Activated CD4-positive, alpha-beta memory T cell treated with anti-CD3 and anti-CD28 coated beads, Interleukin-2, amount 10 ng/mL, durations not matched to agents 7 days and 5 days (primary cell): ENCODE measurements at regions not wholly inside any gene's neighbourhood (a gene's known extent, or its start where the extent isn't known, plus 50 kb on each side); places are given as distances from the start of the nearest gene placed in this dataset.

Experiments
- CTCF ChIA-PET: fragments of 350-600 bp; sonication (Branson Sonifier 250); formaldehyde crosslinking; loops from one replicate; lab custom pipeline; 2021; ENCODE audit warnings: antibody characterized with exemption, inconsistent platforms; lab: Charles Lee
- POLR2A ChIA-PET: fragments of 350-600 bp; sonication (Branson Sonifier 250); formaldehyde crosslinking; loops from one replicate; lab custom pipeline; 2021; ENCODE audit warnings: antibody characterized with exemption; lab: Charles Lee
- DNase-seq: peaks from one replicate; pipeline ENCODE4 v3.0.0-alpha.2; 2020
- H3K27ac Mint-ChIP-seq: one replicate; pipeline ENCODE4 v1.8.0; 2021; ENCODE audit warnings: mild to moderate bottlenecking, mixed read lengths
- H3K27me3 Mint-ChIP-seq: one replicate; pipeline ENCODE4 v1.8.0; 2021; ENCODE audit warnings: mixed read lengths
- H3K36me3 Mint-ChIP-seq: one replicate; pipeline ENCODE4 v1.8.0; 2021; ENCODE audit warnings: low read depth, mixed read lengths
- H3K4me1 Mint-ChIP-seq: one replicate; pipeline ENCODE4 v1.8.0; 2021; ENCODE audit warnings: mixed read lengths
- H3K4me3 Mint-ChIP-seq: one replicate; pipeline ENCODE4 v1.8.0; 2021; ENCODE audit warnings: mild to moderate bottlenecking, mixed read lengths
- H3K9me3 Mint-ChIP-seq: one replicate; pipeline ENCODE4 v1.8.0; 2021; ENCODE audit warnings: mixed read lengths

DNA sequence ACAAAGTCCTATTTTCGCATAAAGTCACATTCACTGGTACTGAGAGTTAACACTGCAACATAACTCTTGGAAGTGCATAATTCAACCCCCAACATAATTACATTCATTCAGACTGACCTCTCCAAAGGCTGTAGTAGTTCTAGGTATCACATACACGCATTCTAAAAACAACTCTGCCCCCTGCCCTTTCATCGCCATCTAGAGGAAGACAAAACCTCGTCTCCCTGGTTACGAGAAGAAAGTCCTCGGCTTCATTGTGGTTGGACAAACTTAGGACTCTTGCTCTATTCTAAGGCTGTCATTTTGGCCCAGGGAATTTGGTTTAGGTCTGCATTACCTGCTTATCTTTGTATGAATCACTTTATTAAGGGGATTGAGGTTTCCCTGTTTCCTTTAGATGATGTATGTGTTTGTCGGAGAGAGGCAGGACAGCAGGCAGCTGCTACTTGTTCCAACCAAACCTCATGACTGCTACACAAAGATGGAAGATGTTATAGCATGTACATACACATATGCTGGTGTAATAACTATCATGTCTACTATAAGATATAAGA, 215.4 kb upstream of the NRXN1 start:
- H3K4me3 Mint-ChIP-seq, result no peak overlapping the region
- no peak for DNase-seq
- no peaks in the 10 kb centered on the region for H3K36me3 Mint-ChIP-seq
- POLR2A ChIA-PET, result no interaction called here
- H3K9me3 Mint-ChIP-seq, result peaks cover 4% of the 10 kb centered on the region
- CTCF ChIA-PET, result no interaction called here
- H3K27ac Mint-ChIP-seq, result no peak overlapping the region
- no peaks in the 10 kb centered on the region for H3K4me1 Mint-ChIP-seq
- H3K27me3 Mint-ChIP-seq, result no peaks in the 10 kb centered on the region

- ChIA-PET CTCF (no interaction called here), POLR2A (no interaction called here)
- Mint-ChIP-seq H3K9me3 (no peaks in the 10 kb centered on the region), H3K27me3 (no peaks in the 10 kb centered on the region), H3K27ac (no peak overlapping the region), H3K4me1 (no peaks in the 10 kb centered on the region), H3K36me3 (no peaks in the 10 kb centered on the region), H3K4me3 (no peak overlapping the region)
- no peak for DNase-seq
Observed at GRCh38 chr2:51243892-51244535, 212.1 kb upstream of the NRXN1 start.

- no peak for DNase-seq
- Mint-ChIP-seq H3K9me3 (peaks cover 7% of the 10 kb centered on the region), H3K27me3 (no peaks in the 10 kb centered on the region), H3K27ac (no peak overlapping the region), H3K4me1 (no peaks in the 10 kb centered on the region), H3K36me3 (no peaks in the 10 kb centered on the region), H3K4me3 (no peak overlapping the region)
- CTCF ChIA-PET, result no interaction called here
- POLR2A ChIA-PET, result no interaction called here
Observed at GRCh38 chr2:51237626-51238271, 205.8 kb upstream of the NRXN1 start.

GRCh38 chr2:51232027-51232426, 200.1 kb upstream of the NRXN1 start:
- Mint-ChIP-seq H3K9me3 (peaks cover 15% of the 10 kb centered on the region), H3K36me3 (no peaks in the 10 kb centered on the region), H3K27ac (no peak overlapping the region)

DNA sequence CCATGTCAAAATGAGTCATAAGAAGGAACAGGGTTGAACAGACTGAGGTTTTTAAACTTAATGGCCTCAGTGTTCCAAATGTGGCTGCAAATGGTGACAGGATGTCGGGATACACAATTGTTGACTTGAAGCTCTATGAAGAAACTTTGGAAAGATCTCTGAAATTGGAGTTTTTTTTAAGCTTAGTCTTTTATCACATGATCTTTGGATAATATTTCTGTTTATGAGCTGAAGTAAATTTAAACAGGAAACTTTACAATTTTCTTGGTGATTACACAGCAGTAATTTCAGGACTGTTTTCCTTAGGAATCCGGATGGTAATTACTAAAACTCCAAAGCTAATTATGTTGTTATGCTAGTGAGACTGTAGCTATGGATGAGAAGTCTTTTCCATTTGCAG, 199.1 kb upstream of the NRXN1 start:
- H3K9me3 Mint-ChIP-seq, result peaks cover 14% of the 10 kb centered on the region
- no peak overlapping the region for H3K4me3 Mint-ChIP-seq
- POLR2A ChIA-PET, result no interaction called here
- no peaks in the 10 kb centered on the region for H3K27me3 Mint-ChIP-seq
- no peaks in the 10 kb centered on the region for H3K36me3 Mint-ChIP-seq
- no peak overlapping the region for H3K27ac Mint-ChIP-seq
- H3K4me1 Mint-ChIP-seq, result no peaks in the 10 kb centered on the region
- DNase-seq, result no peak
- CTCF ChIA-PET, result no interaction called here

More at GRCh38 chr2:51232027-51232426, 200.1 kb upstream of the NRXN1 start:
- ChIA-PET POLR2A (no interaction called here), CTCF (no interaction called here)
- Mint-ChIP-seq H3K27me3 (no peaks in the 10 kb centered on the region), H3K4me3 (no peak overlapping the region), H3K4me1 (no peaks in the 10 kb centered on the region)
- no peak for DNase-seq

DNA sequence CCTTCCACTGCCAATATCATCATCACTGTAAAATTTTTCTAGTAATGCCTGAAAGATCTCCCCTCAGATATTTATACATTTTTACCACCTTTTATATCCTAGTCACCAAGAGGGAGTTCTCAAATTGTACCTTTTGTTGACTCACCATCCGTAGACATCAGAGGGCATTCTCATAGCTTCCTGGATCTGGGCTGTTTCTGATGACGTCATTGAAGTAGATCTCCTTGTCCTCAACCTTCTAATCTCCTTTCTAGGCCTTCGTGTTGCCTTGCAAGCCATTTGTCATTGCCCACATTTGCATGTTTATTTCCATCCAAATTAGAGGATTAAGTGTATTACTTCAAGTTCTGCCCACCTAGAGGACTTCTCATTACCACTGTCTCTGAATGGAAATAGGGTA, 193.4 kb upstream of the NRXN1 start:
- Mint-ChIP-seq H3K27me3 (no peaks in the 10 kb centered on the region), H3K4me1 (no peaks in the 10 kb centered on the region), H3K36me3 (no peaks in the 10 kb centered on the region), H3K9me3 (peaks cover 17% of the 10 kb centered on the region), H3K27ac (no peak overlapping the region), H3K4me3 (no peak overlapping the region)
- ChIA-PET POLR2A (no interaction called here), CTCF (no interaction called here)
- no peak for DNase-seq

DNA sequence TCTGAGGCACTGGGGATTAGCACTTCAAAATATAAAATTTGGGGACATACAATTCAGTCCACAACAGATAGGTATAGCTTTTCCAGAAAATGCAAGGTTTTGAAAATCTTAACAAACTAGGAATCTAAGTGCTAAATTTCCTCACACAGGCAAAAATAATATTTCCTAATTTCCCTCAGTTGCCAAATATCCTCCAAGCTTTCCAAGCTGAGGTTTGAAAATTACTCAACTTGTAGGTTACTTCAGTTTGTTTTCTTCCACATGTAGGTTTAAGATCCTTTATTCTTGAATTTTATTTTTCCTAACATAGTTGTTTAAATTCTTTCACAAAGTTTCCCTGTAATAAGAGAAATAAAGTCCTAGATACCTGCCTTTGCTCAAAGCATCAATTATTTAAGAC, 192.9 kb upstream of the NRXN1 start:
- Mint-ChIP-seq H3K27me3 (no peaks in the 10 kb centered on the region), H3K36me3 (no peaks in the 10 kb centered on the region), H3K4me1 (no peaks in the 10 kb centered on the region), H3K9me3 (peaks cover 17% of the 10 kb centered on the region), H3K4me3 (no peak overlapping the region), H3K27ac (no peak overlapping the region)
- ChIA-PET POLR2A (no interaction called here), CTCF (no interaction called here)
- no peak for DNase-seq

DNA sequence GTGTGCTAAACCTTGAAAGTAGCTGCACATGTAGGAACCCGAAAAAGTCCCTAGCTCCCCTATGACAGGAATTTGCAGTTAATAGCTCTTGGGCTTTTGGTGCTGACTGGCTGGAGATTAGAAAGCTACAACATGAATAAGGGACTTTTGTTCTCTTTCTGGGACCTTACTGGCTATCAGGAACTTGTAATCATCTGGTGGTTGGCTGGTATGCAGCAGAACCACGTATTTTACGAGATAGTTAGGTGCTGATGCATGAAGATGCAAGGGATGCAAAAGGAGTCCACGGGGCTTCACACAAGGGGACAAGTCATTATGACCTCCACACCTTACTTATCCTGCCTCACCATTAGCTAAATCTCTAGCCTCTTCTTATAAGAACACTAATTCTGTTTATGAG, 190.2 kb upstream of the NRXN1 start:
- Mint-ChIP-seq H3K27me3 (no peaks in the 10 kb centered on the region), H3K36me3 (no peaks in the 10 kb centered on the region), H3K4me1 (no peaks in the 10 kb centered on the region), H3K9me3 (peaks cover 12% of the 10 kb centered on the region), H3K27ac (no peak overlapping the region), H3K4me3 (no peak overlapping the region)
- DNase-seq, result no peak
- CTCF ChIA-PET, result no interaction called here
- POLR2A ChIA-PET, result no interaction called here

DNA sequence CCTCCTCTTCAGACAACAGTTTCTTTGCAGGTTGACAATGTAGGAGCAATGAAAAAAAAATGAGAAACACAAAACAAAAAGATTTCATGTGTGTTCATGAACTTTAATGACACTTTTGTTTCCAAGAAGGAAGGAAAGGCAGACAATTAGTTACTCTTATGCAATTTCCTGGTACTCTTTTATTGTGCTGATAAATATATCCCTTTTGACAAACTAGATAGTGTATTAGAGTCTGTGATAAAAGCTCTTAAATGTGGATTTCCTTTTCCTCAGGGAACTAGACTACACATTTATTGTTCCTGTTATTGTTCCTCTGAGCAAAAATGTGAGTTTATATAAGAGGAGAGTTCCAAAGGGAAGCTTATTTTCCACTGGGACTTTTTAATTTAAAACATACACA, 188.7 kb upstream of the NRXN1 start:
- no peak overlapping the region for H3K4me3 Mint-ChIP-seq
- ChIA-PET POLR2A (no interaction called here), CTCF (no interaction called here)
- no peaks in the 10 kb centered on the region for H3K4me1 Mint-ChIP-seq
- no peak for DNase-seq
- H3K9me3 Mint-ChIP-seq, result peaks cover 12% of the 10 kb centered on the region
- no peaks in the 10 kb centered on the region for H3K27me3 Mint-ChIP-seq
- no peaks in the 10 kb centered on the region for H3K36me3 Mint-ChIP-seq
- H3K27ac Mint-ChIP-seq, result no peak overlapping the region

- H3K4me3 Mint-ChIP-seq, result no peak overlapping the region
- H3K27ac Mint-ChIP-seq, result no peak overlapping the region
- POLR2A ChIA-PET, result no interaction called here
- no peaks in the 10 kb centered on the region for H3K27me3 Mint-ChIP-seq
- no peaks in the 10 kb centered on the region for H3K36me3 Mint-ChIP-seq
- CTCF ChIA-PET, result no interaction called here
- DNase-seq, result no peak
- H3K4me1 Mint-ChIP-seq, result no peaks in the 10 kb centered on the region
- peaks cover 7% of the 10 kb centered on the region for H3K9me3 Mint-ChIP-seq
Observed at GRCh38 chr2:51220080-51220479, 188.1 kb upstream of the NRXN1 start.

DNA sequence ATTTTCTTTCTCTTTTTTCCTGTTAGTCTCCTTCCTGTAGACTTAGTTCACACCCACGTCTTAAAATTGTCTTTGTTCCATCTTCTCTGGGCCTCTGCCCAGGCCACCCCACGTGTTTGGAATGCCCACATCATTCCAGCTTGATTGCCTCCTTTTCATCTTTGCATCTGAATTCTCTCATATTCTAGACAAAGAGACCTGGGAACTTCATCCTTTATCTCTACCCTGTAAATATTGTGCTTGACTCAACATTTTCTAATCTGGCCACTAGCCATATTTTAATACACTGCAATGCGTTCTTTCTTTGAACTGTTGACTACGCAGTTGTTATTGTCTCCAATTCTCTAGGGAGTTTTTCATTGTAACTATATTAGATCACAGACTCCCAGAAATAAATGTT, 187.5 kb upstream of the NRXN1 start:
- H3K36me3 Mint-ChIP-seq, result no peaks in the 10 kb centered on the region

DNA sequence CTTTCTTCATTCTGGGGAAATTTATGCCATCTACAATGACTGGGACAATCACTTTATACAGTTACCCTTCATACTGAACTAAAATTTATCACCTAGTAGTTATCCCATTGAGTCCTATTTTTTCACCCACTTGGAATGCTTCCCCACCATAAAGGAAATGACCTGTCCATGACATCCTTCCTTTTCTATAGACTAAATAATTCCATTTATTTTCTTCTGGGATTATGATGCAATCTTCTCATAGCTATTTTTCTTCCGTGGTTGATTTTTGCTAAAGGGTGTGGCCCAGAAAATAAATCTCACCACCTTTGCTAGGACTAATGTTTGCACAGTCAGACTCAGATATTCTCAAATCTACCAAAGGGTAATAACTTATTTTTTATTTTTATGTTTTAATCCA, 186.1 kb upstream of the NRXN1 start:
- H3K4me1 Mint-ChIP-seq, result no peaks in the 10 kb centered on the region
- DNase-seq, result no peak
- H3K36me3 Mint-ChIP-seq, result no peaks in the 10 kb centered on the region
- H3K9me3 Mint-ChIP-seq, result peaks cover 4% of the 10 kb centered on the region
- H3K27ac Mint-ChIP-seq, result no peak overlapping the region
- no peak overlapping the region for H3K4me3 Mint-ChIP-seq
- POLR2A ChIA-PET, result no interaction called here
- CTCF ChIA-PET, result no interaction called here
- no peaks in the 10 kb centered on the region for H3K27me3 Mint-ChIP-seq

More for the DNA sequence above, 187.5 kb upstream of the NRXN1 start:
- CTCF ChIA-PET, result no interaction called here
- Mint-ChIP-seq H3K4me3 (no peak overlapping the region), H3K27ac (no peak overlapping the region), H3K4me1 (no peaks in the 10 kb centered on the region), H3K27me3 (no peaks in the 10 kb centered on the region), H3K9me3 (peaks cover 7% of the 10 kb centered on the region)
- no peak for DNase-seq
- POLR2A ChIA-PET, result no interaction called here

GRCh38 chr2:51213826-51214225, 181.9 kb upstream of the NRXN1 start:
- H3K36me3 Mint-ChIP-seq, result no peaks in the 10 kb centered on the region
- CTCF ChIA-PET, result no interaction called here

GRCh38 chr2:51212374-51212773, 180.4 kb upstream of the NRXN1 start:
- Mint-ChIP-seq H3K36me3 (no peaks in the 10 kb centered on the region), H3K27ac (no peak overlapping the region), H3K4me3 (no peak overlapping the region), H3K27me3 (no peaks in the 10 kb centered on the region), H3K4me1 (no peaks in the 10 kb centered on the region), H3K9me3 (peaks cover 7% of the 10 kb centered on the region)
- no peak for DNase-seq
- POLR2A ChIA-PET, result no interaction called here
- CTCF ChIA-PET, result no interaction called here

More at GRCh38 chr2:51213826-51214225, 181.9 kb upstream of the NRXN1 start:
- Mint-ChIP-seq H3K9me3 (peaks cover 5% of the 10 kb centered on the region), H3K4me3 (no peak overlapping the region), H3K27me3 (no peaks in the 10 kb centered on the region), H3K4me1 (no peaks in the 10 kb centered on the region), H3K27ac (no peak overlapping the region)
- DNase-seq, result no peak
- POLR2A ChIA-PET, result no interaction called here
